ENCODE measurements at regions not wholly inside any gene's neighbourhood (a gene's known extent, or its start where the extent isn't known, plus 50 kb on each side); places are given as distances from the start of the nearest gene placed in this dataset.

- no peak overlapping the region for H3K9ac ChIP-seq (ENCODE audit: low read depth in 1 of 2, low read length in 2 of 2)
- H3K27ac ChIP-seq (ENCODE audit: low read depth in 1 of 2, low read length in 2 of 2): no peak overlapping the region
- H3K4me1 ChIP-seq (ENCODE audit: control insufficient read depth in 4 of 4, insufficient read depth in 4 of 4, low read length in 3 of 4): peaks cover 0 to 2% (median 0%) of the 10 kb centered on the region in 4 donors
- no peaks in the 10 kb centered on the region for H3K27me3 ChIP-seq (ENCODE audit: control insufficient read depth in 4 of 4, insufficient read depth in 4 of 4, low read length in 3 of 4)
- no peak for DNase-seq (ENCODE audit: low spot score)
- H3K36me3 ChIP-seq (ENCODE audit: control insufficient read depth in 4 of 4, insufficient read depth in 3 of 4, low read depth in 1 of 4, low read length in 3 of 4): no peaks in the 10 kb centered on the region
- no peaks in the 10 kb centered on the region for H3K9me3 ChIP-seq (ENCODE audit: control insufficient read depth in 4 of 4, low read length in 3 of 4)
- H3K4me3 ChIP-seq (ENCODE audit: low read depth in 1 of 3, low read length in 3 of 3): no peak overlapping the region
- no peak for TF ChIP-seq JUND (IDR thresholded peaks at IDR 0.05)
- TF ChIP-seq GABPA (IDR thresholded peaks at IDR 0.05 in 1 of 2, conservative IDR thresholded peaks at IDR 0.05 in 1 of 2): no peak
- TF ChIP-seq ZBTB33 (IDR thresholded peaks at IDR 0.05): no peak
- TF ChIP-seq ATF3 (IDR thresholded peaks at IDR 0.05): no peak
- TF ChIP-seq RAD21 (IDR thresholded peaks at IDR 0.05): peak in 1 of 2 donors; percentile 15
- no peak for TF ChIP-seq FOXA2 (IDR thresholded peaks at IDR 0.05)
- TF ChIP-seq, protein P1, sequence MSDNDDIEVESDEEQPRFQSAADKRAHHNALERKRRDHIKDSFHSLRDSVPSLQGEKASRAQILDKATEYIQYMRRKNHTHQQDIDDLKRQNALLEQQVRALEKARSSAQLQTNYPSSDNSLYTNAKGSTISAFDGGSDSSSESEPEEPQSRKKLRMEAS (IDR thresholded peaks at IDR 0.05): peak; percentile 27
- no peak for TF ChIP-seq HNF4G (IDR thresholded peaks at IDR 0.05)
- TF ChIP-seq RXRA (IDR thresholded peaks at IDR 0.05): peak in 1 of 2 donors; percentile 10
- TF ChIP-seq FOXA1 (IDR thresholded peaks at IDR 0.05): no peak
- TF ChIP-seq SP1 (IDR thresholded peaks at IDR 0.05): peak; percentile 27
- TF ChIP-seq NR2F2 (IDR thresholded peaks at IDR 0.05): no peak
- no peak for TF ChIP-seq YY1 (IDR thresholded peaks at IDR 0.05)
- 50% methylated on average over 2 of the region's 2 CpGs for WGBS
These were observed 96.6 kb upstream of the SMIM36 start for GRCh38 chr17:55607731-55608341.

- Histone ChIP-seq H3K27ac (ENCODE audit: low read depth in 1 of 2, low read length in 2 of 2) (no peak overlapping the region), H3K27me3 (ENCODE audit: control insufficient read depth in 4 of 4, insufficient read depth in 4 of 4, low read length in 3 of 4) (no peaks in the 10 kb centered on the region)
- WGBS: 85% methylated on average over 1 of the region's 1 CpG
These were observed 95.2 kb upstream of the SMIM36 start for GRCh38 chr17:55606488-55606815.

More at GRCh38 chr17:55606488-55606815, 95.2 kb upstream of the SMIM36 start:
- Histone ChIP-seq H3K36me3 (ENCODE audit: control insufficient read depth in 4 of 4, insufficient read depth in 3 of 4, low read depth in 1 of 4, low read length in 3 of 4) (no peaks in the 10 kb centered on the region), H3K4me3 (ENCODE audit: low read depth in 1 of 3, low read length in 3 of 3) (no peak overlapping the region), H3K4me1 (ENCODE audit: control insufficient read depth in 4 of 4, insufficient read depth in 4 of 4, low read length in 3 of 4) (peaks cover 0 to 2% (median 0%) of the 10 kb centered on the region in 4 donors), H3K9ac (ENCODE audit: low read depth in 1 of 2, low read length in 2 of 2) (no peak overlapping the region), H3K9me3 (ENCODE audit: control insufficient read depth in 4 of 4, low read length in 3 of 4) (no peaks in the 10 kb centered on the region)
- TF ChIP-seq FOXA1 (IDR thresholded peaks at IDR 0.05) (no peak), ATF3 (IDR thresholded peaks at IDR 0.05) (no peak), JUND (IDR thresholded peaks at IDR 0.05) (no peak), SP1 (IDR thresholded peaks at IDR 0.05) (no peak), NR2F2 (IDR thresholded peaks at IDR 0.05) (no peak), RXRA (IDR thresholded peaks at IDR 0.05) (no peak), HNF4A (conservative IDR thresholded peaks at IDR 0.05) (no peak), CTCF (IDR thresholded peaks at IDR 0.05; ENCODE audit: low read depth, low read length, missing input control) (no peak), EGR1 (IDR thresholded peaks at IDR 0.05; ENCODE audit: low read depth in 2 of 2) (no peak), TAF1 (conservative IDR thresholded peaks at IDR 0.05) (no peak), ZBTB33 (IDR thresholded peaks at IDR 0.05) (no peak), YY1 (IDR thresholded peaks at IDR 0.05) (no peak), RAD21 (IDR thresholded peaks at IDR 0.05) (no peak), FOXA2 (IDR thresholded peaks at IDR 0.05) (no peak), REST (IDR thresholded peaks at IDR 0.05) (no peak), GABPA (IDR thresholded peaks at IDR 0.05 in 1 of 2, conservative IDR thresholded peaks at IDR 0.05 in 1 of 2) (no peak), HNF4G (IDR thresholded peaks at IDR 0.05) (no peak)
- TF ChIP-seq, protein P1 (IDR thresholded peaks at IDR 0.05): no peak
- no peak for DNase-seq (ENCODE audit: low spot score)

Measured in liver (tissue), 8 donors.